Kidney epithelial cell (primary cell): ENCODE measurements at regions not wholly inside any gene's neighbourhood (a gene's known extent, or its start where the extent isn't known, plus 50 kb on each side); places are given as distances from the start of the nearest gene placed in this dataset.

ENCODE experiments used
- DNase-seq: peaks from one replicate; pipeline ENCODE4 v3.0.0-alpha.2; 2010; ENCODE audit warnings: low read depth
- H3K27me3 ChIP-seq: 2 replicates; pipeline ENCODE4 v1.6.0; 2011; ENCODE audit warnings: low read length; ENCODE audit not compliant: control insufficient read depth, insufficient read depth
- H3K36me3 ChIP-seq: 2 replicates; pipeline ENCODE4 v1.5.1; 2011; ENCODE audit warnings: low read length; ENCODE audit not compliant: control insufficient read depth, insufficient read depth
- H3K4me3 ChIP-seq: 2 replicates; pipeline ENCODE4 v1.5.1; 2011; ENCODE audit warnings: low read depth, mild to moderate bottlenecking, control low read depth, low read length
- TF ChIP-seq, protein P1 (sequence below): IDR thresholded peaks from 2 replicates; pipeline ENCODE4 v1.5.1; 2011; ENCODE audit warnings: mild to moderate bottlenecking, moderate library complexity, low read length, control low read depth, inconsistent platforms; ENCODE audit not compliant: insufficient read depth, poor library complexity, severe bottlenecking

DNA sequence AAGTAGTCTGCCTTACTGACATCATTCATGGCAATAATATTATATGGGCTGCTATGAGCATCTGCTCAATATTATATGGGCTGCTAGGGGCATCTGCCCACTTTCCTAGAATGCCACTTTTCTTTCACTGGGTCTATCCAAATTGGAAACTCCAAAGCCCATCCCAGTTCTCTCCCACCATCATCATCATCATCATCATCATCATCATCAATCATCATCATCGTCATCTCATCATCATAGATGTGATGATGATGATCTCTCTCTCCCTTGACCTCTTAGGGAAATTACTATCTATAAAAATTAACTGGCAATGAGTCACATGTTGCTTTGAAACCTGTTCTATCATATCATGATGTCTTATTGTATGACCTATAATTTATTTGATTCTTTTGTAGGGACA lies 222.0 kb downstream of the TJP1 start:
- DNase-seq, result no peak
- no peaks in the 10 kb centered on the region for H3K36me3 ChIP-seq
- H3K27me3 ChIP-seq, result no peaks in the 10 kb centered on the region
- TF ChIP-seq, protein P1, sequence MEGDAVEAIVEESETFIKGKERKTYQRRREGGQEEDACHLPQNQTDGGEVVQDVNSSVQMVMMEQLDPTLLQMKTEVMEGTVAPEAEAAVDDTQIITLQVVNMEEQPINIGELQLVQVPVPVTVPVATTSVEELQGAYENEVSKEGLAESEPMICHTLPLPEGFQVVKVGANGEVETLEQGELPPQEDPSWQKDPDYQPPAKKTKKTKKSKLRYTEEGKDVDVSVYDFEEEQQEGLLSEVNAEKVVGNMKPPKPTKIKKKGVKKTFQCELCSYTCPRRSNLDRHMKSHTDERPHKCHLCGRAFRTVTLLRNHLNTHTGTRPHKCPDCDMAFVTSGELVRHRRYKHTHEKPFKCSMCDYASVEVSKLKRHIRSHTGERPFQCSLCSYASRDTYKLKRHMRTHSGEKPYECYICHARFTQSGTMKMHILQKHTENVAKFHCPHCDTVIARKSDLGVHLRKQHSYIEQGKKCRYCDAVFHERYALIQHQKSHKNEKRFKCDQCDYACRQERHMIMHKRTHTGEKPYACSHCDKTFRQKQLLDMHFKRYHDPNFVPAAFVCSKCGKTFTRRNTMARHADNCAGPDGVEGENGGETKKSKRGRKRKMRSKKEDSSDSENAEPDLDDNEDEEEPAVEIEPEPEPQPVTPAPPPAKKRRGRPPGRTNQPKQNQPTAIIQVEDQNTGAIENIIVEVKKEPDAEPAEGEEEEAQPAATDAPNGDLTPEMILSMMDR, result no peak
- H3K4me3 ChIP-seq, result no peak overlapping the region

DNA sequence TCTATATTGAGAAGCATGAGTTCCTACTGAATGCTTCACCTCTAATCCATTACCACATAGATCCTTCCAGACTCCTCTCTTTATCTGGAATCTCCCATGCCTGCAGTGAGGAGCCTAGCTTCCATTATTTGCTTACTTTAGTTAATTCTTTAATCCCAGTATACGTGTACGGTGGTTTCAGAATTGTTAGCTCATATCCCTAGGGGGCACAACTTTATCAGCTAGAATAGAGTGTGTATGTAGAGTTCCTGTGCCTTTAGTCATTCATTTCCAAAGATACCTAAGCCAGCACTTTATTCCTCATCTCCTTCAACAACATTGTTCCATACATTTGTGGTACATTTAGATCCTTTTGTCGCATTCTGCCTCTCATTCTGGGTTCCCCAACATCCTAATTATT lies 226.0 kb downstream of the TJP1 start:
- Histone ChIP-seq H3K36me3 (no peaks in the 10 kb centered on the region), H3K4me3 (no peak overlapping the region), H3K27me3 (no peaks in the 10 kb centered on the region)
- TF ChIP-seq, protein P1, result no peak
- no peak for DNase-seq

DNA sequence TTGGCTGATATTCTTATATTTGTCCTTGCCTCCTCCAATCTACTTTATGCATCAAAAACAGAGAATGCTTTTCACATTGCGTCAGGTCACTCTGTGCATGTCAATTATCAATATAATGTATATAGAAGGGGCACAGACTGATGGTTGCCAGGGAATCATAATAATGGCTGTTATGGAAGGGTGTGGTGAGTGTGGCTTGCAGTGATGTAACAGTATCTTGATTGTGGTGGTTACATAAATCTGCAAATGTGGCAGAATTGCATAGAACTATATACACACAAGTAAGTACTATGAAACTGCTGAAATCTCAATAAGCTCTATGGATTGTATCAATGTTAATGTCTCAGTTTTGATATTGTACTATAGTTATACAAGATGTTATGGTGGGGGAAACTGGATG lies 228.6 kb downstream of the TJP1 start:
- DNase-seq, result no peak
- Histone ChIP-seq H3K4me3 (no peak overlapping the region), H3K27me3 (no peaks in the 10 kb centered on the region), H3K36me3 (no peaks in the 10 kb centered on the region)
- TF ChIP-seq, protein P1, result no peak

DNA sequence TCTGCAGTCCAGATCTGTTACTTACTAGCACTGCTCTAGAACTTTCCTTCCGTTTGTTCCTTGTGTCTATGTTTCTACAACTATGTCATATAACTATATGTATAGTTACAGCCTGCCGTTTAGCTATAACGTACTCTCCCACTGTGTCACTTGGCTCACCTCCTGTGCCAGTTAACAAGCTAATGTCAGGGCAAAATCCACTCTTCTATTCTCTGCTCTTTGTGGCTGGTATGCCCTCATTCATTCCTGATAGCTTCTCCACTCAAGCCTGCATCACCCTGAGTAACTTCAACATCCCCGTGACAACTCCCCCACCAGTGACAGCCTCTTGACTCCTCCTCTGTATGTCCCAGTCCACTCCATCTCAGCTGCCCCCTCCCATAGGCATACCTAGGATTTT lies 229.2 kb downstream of the TJP1 start:
- H3K36me3 ChIP-seq, result no peaks in the 10 kb centered on the region
- DNase-seq, result no peak
- no peaks in the 10 kb centered on the region for H3K27me3 ChIP-seq
- no peak overlapping the region for H3K4me3 ChIP-seq
- TF ChIP-seq, protein P1, result no peak

DNA sequence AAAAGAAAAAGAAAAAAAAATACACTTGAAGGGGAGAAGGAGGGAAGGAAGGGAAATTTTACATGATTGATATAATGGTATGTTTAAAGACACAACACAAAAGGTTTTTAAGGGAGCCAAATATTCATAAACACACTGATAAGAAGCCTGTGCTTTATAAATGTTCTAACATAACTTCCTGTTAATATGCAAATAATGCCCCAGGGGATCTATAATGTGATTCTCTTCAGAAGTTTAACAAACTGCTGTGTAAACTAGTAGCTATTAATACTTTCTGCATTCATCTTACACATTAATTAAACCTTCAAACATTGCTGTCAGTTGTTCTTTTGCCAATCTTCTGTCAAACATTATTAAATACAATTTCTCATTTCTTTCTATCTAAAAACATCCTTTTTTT lies 231.6 kb downstream of the TJP1 start:
- no peak for DNase-seq
- H3K36me3 ChIP-seq, result no peaks in the 10 kb centered on the region
- no peaks in the 10 kb centered on the region for H3K27me3 ChIP-seq
- H3K4me3 ChIP-seq, result no peak overlapping the region
- TF ChIP-seq, protein P1, result no peak

DNA sequence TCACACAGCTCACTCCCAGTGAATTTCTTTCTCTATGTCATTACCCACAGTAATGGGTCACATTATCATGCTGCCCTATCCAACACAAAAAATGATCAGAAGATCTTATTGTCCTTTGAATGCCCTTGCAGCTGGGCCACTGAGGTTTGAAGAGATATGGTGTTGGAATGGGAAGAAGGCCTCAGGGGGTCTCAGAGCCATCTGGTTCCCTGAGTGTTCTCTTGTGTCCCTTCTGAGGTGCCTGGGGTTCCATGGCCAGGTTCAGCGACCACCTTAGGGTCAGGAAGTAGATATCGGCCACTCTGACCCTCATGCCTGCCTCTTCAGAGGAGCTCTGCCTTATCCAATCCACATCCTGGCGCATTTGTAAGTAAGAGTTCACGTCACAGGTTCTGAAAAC lies 232.3 kb downstream of the TJP1 start:
- TF ChIP-seq, protein P1, result no peak
- no peaks in the 10 kb centered on the region for H3K36me3 ChIP-seq
- H3K4me3 ChIP-seq, result no peak overlapping the region
- no peak for DNase-seq
- no peaks in the 10 kb centered on the region for H3K27me3 ChIP-seq
